CD4-positive, alpha-beta T cell treated with Interleukin-2 at 100 ng/mL for 4 hours (primary cell): ENCODE measurements at regions not wholly inside any gene's neighbourhood (a gene's known extent, or its start where the extent isn't known, plus 50 kb on each side); places are given as distances from the start of the nearest gene placed in this dataset.

ENCODE experiments used
- DNase-seq: peaks from one replicate; pipeline ENCODE4 v3.0.0-alpha.2; 2020; ENCODE audit warnings: low spot score

DNA sequence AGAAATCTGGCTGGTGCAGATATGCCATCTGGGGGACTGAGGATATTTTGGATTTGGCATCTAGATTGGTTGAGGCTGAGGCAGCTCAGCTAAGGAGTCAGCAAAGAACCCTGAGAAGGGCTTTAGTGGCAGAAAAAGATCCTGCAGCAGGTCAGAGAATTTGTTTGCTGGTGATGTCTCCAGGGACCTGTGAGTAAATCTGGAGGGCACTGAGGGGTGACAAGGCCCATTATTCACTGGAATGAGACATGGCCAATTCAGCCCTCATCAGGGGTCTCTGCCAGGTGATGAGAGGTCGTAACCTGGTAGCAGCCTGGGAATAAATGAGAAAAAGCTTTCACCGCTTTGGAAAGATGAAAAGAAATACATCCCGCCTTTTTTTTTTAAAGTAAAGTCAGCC lies 118.3 kb upstream of the FBXL4 start:
- DNase-seq: no peak

DNA sequence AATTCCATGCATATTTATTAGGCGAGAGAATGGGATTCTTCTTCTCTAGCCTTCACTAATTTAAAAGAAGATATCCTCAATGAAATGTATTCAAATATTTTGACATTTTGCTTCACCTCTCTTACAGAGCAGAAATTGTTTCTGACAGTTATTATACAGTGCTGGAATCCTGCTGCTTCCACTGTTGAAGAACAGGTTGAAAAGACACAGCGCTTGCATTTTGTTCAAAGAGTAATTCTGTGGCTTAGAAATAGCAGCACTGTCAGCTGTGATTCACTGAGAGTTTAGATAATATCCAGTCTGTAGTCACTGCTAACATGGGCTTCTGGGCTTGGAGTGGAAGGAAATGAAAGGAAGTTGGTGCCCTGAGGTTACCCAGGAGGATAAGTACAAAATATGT lies 117.1 kb upstream of the FBXL4 start:
- no peak for DNase-seq

DNA sequence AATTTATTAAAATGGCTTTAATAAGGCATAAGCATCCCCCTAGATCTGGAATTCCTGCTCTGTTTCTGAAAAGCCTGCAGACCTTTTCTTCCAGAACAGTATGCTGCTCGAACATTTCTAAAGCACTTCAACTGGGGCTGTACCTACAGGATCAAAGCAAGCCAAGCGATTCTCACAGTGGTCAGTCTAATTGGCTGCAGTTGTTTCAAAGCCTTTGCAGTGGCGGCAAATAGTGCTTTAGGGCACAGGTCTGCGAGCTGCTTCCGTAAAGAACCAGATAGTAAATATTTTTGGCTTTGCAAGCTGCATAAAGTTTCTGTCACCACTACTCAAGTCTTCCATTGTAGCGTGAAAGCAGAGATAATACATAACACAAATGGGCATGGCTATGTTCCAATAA lies 88.9 kb upstream of the FBXL4 start:
- DNase-seq: no peak

GRCh38 chr6:99032396-99032795 lies 84.7 kb upstream of the FBXL4 start:
- DNase-seq: no peak

DNA sequence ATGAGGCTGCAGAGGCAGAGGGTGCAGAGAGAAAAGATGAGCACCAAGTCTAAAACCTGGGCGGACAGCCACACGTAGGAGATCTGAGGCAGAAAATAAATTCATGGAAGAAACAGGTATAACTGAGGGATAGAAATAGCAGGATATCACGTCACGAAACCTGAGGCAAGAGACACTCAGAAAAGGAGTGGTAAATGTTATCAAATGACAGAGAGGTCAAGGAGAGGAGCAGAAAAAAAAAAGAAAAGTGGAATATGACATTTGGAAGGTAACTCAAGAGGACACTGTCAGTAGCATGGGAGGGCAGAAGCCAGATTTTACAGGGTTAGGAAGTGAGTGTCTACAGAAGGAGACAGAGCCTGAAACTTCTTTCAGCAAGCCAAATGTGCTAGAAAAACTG lies 84.2 kb upstream of the FBXL4 start:
- DNase-seq: no peak

GRCh38 chr6:99030915-99031314 lies 83.2 kb upstream of the FBXL4 start:
- no peak for DNase-seq

DNA sequence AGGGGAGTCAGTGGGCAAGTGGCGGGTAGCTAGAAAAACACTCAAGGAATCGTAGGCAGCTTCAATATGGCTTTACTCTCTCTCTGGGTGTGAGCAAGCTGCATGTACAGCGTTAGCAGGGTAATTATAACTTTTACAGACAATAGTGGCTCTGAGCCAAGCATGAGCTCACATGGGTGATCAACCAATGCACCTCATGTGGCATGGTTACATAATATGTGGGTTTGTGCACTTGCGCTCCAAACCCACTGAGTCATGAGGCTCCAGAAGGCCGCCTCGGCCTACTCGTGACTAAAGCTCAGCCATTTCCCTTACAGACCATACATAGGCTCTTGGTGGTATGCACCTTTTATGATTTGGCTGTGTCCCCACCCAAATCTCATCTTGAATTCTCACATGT lies 78.4 kb upstream of the FBXL4 start:
- DNase-seq: no peak

DNA sequence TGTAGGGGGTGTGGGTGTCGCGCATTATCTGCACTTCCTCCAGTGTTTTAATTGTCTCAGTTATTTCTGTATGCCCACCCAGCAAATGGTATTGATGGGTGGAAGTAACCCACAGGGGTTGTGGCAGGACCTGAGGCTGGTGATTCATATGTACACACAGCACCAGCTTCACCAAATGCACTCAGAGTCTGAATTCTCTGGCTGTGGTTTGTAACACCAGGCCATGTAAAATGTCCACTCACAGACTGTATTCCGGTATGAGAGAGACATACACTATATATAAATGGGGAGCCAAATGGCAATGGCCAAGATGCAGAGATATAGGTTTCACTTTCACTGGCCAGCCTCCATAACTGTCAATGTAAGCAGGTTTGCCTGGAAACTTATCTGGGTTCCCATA lies 76.3 kb upstream of the FBXL4 start:
- DNase-seq: no peak

GRCh38 chr6:99022039-99022609 lies 74.4 kb upstream of the FBXL4 start:
- DNase-seq: no peak

- DNase-seq: no peak
Measured at GRCh38 chr6:99019381-99019780, 71.6 kb upstream of the FBXL4 start.

DNA sequence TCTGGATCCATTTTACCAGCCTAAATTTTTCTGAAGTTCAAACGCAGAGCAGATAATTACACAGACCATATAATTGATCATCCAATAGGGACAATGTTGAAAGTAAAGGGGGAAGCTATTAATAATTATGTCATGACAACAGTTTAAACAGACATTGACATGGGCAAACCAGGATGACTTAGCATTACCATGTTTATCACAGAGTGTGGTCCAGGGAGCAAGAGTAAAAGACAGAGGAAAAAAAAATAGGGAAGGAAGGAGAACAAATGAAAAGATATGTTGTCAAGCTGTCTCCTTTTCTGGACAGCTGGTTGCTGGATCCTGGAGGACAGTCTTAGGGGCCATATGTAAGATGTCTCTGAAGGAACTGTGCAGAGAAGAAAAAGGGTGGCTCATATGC lies 69.4 kb upstream of the FBXL4 start:
- no peak for DNase-seq

GRCh38 chr6:99016355-99016754 lies 68.6 kb upstream of the FBXL4 start:
- DNase-seq: no peak

GRCh38 chr6:99014061-99014460 lies 66.3 kb upstream of the FBXL4 start:
- no peak for DNase-seq

DNA sequence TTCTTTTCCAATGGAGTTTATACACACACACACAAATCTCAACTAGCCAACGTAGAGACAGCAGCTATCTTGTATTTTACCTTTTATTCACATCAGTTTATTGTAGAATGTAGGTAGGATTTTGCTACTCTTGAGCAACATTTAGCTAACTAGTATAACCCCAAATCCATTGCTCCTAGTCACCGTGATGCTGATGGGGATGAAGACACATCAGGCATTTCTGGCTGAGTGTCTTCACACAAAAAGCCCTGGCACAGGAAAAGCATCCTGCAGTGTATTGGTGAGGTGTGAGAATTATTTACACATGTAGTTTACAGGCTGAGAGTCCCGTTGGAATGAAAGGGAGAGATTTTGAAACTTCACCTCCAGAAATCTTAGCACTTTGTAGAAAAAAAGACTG lies 65.9 kb upstream of the FBXL4 start:
- DNase-seq: no peak

GRCh38 chr6:99013145-99013544 lies 65.4 kb upstream of the FBXL4 start:
- DNase-seq: no peak

GRCh38 chr6:99011151-99011550 lies 63.4 kb upstream of the FBXL4 start:
- no peak for DNase-seq

GRCh38 chr6:99002831-99003230 lies 55.1 kb upstream of the FBXL4 start:
- no peak for DNase-seq

DNA sequence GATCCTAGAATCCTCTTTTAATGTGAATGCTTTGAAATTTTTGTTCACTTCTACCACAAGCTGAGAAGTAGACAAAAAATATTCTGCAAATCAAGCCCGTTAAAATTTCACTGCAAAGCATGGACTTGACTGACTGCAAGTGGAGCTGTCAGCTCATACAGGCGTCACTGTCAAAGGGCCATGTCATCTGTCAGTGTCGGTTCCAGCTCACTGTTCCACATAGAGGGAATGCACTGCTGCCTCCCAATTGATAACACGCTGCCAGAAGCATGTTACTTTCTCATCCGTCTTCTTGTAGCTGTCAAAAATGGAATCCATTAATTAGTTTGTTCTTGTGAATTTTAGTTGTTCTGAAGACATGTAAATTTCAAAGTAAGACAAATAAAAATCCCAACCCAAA lies 50.4 kb upstream of the FBXL4 start:
- DNase-seq: no peak
